Activated CD8-positive, alpha-beta T cell treated with anti-CD3 and anti-CD28 coated beads, Interleukin-2, amount 10 ng/mL, durations not matched to agents 7 days and 5 days (primary cell): ENCODE measurements at regions not wholly inside any gene's neighbourhood (a gene's known extent, or its start where the extent isn't known, plus 50 kb on each side); places are given as distances from the start of the nearest gene placed in this dataset.

Experiments used
- ATAC-seq: fragments of 150-1000 bp; cut with Tn5 transposase; one replicate; pipeline ENCODE4 v1.10.0; 2021; ENCODE audit warnings: moderate library complexity
- CTCF ChIA-PET: fragments of 350-600 bp; sonication (Branson Sonifier 250); formaldehyde crosslinking; loops from one replicate; lab custom pipeline; 2021; ENCODE audit warnings: antibody characterized with exemption; lab: Charles Lee
- POLR2A ChIA-PET: fragments of 350-600 bp; sonication (Branson Sonifier 250); formaldehyde crosslinking; loops from one replicate; lab custom pipeline; 2021; ENCODE audit warnings: antibody characterized with exemption; lab: Charles Lee
- DNase-seq: peaks from one replicate; pipeline ENCODE4 v3.0.0-alpha.2; 2020
- H3K27ac Mint-ChIP-seq: one replicate; pipeline ENCODE4 v1.8.0; 2021; ENCODE audit warnings: mild to moderate bottlenecking, mixed read lengths
- H3K27me3 Mint-ChIP-seq: one replicate; pipeline ENCODE4 v1.8.0; 2021; ENCODE audit warnings: low read depth, mixed read lengths
- H3K36me3 Mint-ChIP-seq: one replicate; pipeline ENCODE4 v1.8.0; 2021; ENCODE audit warnings: low read depth, mixed read lengths
- H3K4me1 Mint-ChIP-seq: one replicate; pipeline ENCODE4 v1.8.0; 2021; ENCODE audit warnings: low read depth, mixed read lengths
- H3K4me3 Mint-ChIP-seq: one replicate; pipeline ENCODE4 v1.8.0; 2021; ENCODE audit warnings: mild to moderate bottlenecking, mixed read lengths
- H3K9me3 Mint-ChIP-seq: one replicate; pipeline ENCODE4 v1.8.0; 2022; ENCODE audit warnings: mixed read lengths; ENCODE audit not compliant: insufficient read depth

GRCh38 chr3:25362118-25362517 is 65.9 kb upstream of the RARB start:
- DNase-seq = no peak
- H3K27ac Mint-ChIP-seq = no peak overlapping the region
- ATAC-seq = no peak

GRCh38 chr3:25365636-25366035 is 62.4 kb upstream of the RARB start:
- Mint-ChIP-seq H3K36me3 (no peaks in the 10 kb centered on the region), H3K9me3 (no peaks in the 10 kb centered on the region), H3K27me3 (no peaks in the 10 kb centered on the region), H3K4me1 (no peaks in the 10 kb centered on the region), H3K27ac (no peak overlapping the region), H3K4me3 (no peak overlapping the region)
- DNase-seq (no peak), ATAC-seq (no peak)
- ChIA-PET CTCF (no interaction called here), POLR2A (no interaction called here)

More at GRCh38 chr3:25362118-25362517, 65.9 kb upstream of the RARB start:
- H3K9me3 Mint-ChIP-seq = no peaks in the 10 kb centered on the region
- ChIA-PET POLR2A (no interaction called here), CTCF (no interaction called here)
- no peak overlapping the region for H3K4me3 Mint-ChIP-seq
- no peaks in the 10 kb centered on the region for H3K36me3 Mint-ChIP-seq
- H3K4me1 Mint-ChIP-seq = no peaks in the 10 kb centered on the region
- no peaks in the 10 kb centered on the region for H3K27me3 Mint-ChIP-seq

GRCh38 chr3:25367025-25367424 is 61.0 kb upstream of the RARB start:
- ATAC-seq = no peak
- no peak for DNase-seq
- Mint-ChIP-seq H3K4me1 (no peaks in the 10 kb centered on the region), H3K27me3 (no peaks in the 10 kb centered on the region), H3K36me3 (no peaks in the 10 kb centered on the region), H3K4me3 (no peak overlapping the region), H3K27ac (no peak overlapping the region), H3K9me3 (no peaks in the 10 kb centered on the region)
- CTCF ChIA-PET = no interaction called here
- POLR2A ChIA-PET = no interaction called here

GRCh38 chr3:25372167-25372566 is 55.9 kb upstream of the RARB start:
- DNase-seq (no peak), ATAC-seq (no peak)
- no peaks in the 10 kb centered on the region for H3K9me3 Mint-ChIP-seq
- H3K27me3 Mint-ChIP-seq = no peaks in the 10 kb centered on the region
- ChIA-PET POLR2A (no interaction called here), CTCF (no interaction called here)
- H3K27ac Mint-ChIP-seq = no peak overlapping the region
- no peaks in the 10 kb centered on the region for H3K4me1 Mint-ChIP-seq
- no peaks in the 10 kb centered on the region for H3K36me3 Mint-ChIP-seq
- no peak overlapping the region for H3K4me3 Mint-ChIP-seq

- Mint-ChIP-seq H3K9me3 (no peaks in the 10 kb centered on the region), H3K4me1 (no peaks in the 10 kb centered on the region), H3K36me3 (no peaks in the 10 kb centered on the region), H3K4me3 (no peak overlapping the region), H3K27ac (no peak overlapping the region), H3K27me3 (no peaks in the 10 kb centered on the region)
- DNase-seq (no peak), ATAC-seq (no peak)
- ChIA-PET POLR2A (no interaction called here), CTCF (no interaction called here)
Observed at GRCh38 chr3:25376340-25376739, 51.7 kb upstream of the RARB start.

- H3K27ac Mint-ChIP-seq = no peak overlapping the region
- DNase-seq (no peak), ATAC-seq (no peak)
- H3K4me3 Mint-ChIP-seq = no peak overlapping the region
- H3K36me3 Mint-ChIP-seq = no peaks in the 10 kb centered on the region
- H3K4me1 Mint-ChIP-seq = no peaks in the 10 kb centered on the region
- CTCF ChIA-PET = no interaction called here
- H3K27me3 Mint-ChIP-seq = no peaks in the 10 kb centered on the region
- POLR2A ChIA-PET = no interaction called here
- H3K9me3 Mint-ChIP-seq = no peaks in the 10 kb centered on the region
Observed at GRCh38 chr3:25377042-25377441, 51.0 kb upstream of the RARB start.
